ENCODE measurements at regions not wholly inside any gene's neighbourhood (a gene's known extent, or its start where the extent isn't known, plus 50 kb on each side); places are given as distances from the start of the nearest gene placed in this dataset.

GRCh38 chr10:60606343-60607080 is 171.8 kb upstream of the CDK1 start:
- H3K4me1 ChIP-seq (ENCODE audit: insufficient read depth, low read length, poor library complexity, severe bottlenecking): no peaks in the 10 kb centered on the region
- H2AFZ ChIP-seq (ENCODE audit: low read length): no peak overlapping the region
- H3K36me3 ChIP-seq (ENCODE audit: insufficient read depth, low read length): no peaks in the 10 kb centered on the region
- H3K79me2 ChIP-seq (ENCODE audit: insufficient read depth, low read length): no peaks in the 10 kb centered on the region
- no peak overlapping the region for H3K9ac ChIP-seq (ENCODE audit: low read depth, low read length, poor library complexity, severe bottlenecking)
- no peak overlapping the region for H3K4me2 ChIP-seq (ENCODE audit: low read depth, low read length, poor library complexity, severe bottlenecking)
- no peaks in the 10 kb centered on the region for H3K9me3 ChIP-seq (ENCODE audit: insufficient read depth, low read depth, low read length)
- no peaks in the 10 kb centered on the region for H3K27me3 ChIP-seq (ENCODE audit: insufficient read depth, low read length, poor library complexity, severe bottlenecking)
- no peaks in the 10 kb centered on the region for H3K9me2 ChIP-seq (replicated peaks; ENCODE audit: low read depth, low read length)
- H3F3A ChIP-seq (ENCODE audit: low read depth): no peaks in the 10 kb centered on the region
- no peaks in the 10 kb centered on the region for H4K20me1 ChIP-seq (ENCODE audit: insufficient read depth, low read length, poor library complexity, severe bottlenecking)
- H3K4me3 ChIP-seq (ENCODE audit: low read length, poor library complexity, severe bottlenecking): no peak overlapping the region
- TF ChIP-seq EZH2phosphoT487 (IDR thresholded peaks at IDR 0.05; ENCODE audit: borderline replicate concordance) (no peak), CTCF (conservative IDR thresholded peaks at IDR 0.05; ENCODE audit: low read length) (no peak)

- Histone ChIP-seq H3K9me3 (ENCODE audit: insufficient read depth, low read depth, low read length) (no peaks in the 10 kb centered on the region), H3K9ac (ENCODE audit: low read depth, low read length, poor library complexity, severe bottlenecking) (no peak overlapping the region), H4K20me1 (ENCODE audit: insufficient read depth, low read length, poor library complexity, severe bottlenecking) (no peaks in the 10 kb centered on the region), H3K27me3 (ENCODE audit: insufficient read depth, low read length, poor library complexity, severe bottlenecking) (no peaks in the 10 kb centered on the region), H3K4me2 (ENCODE audit: low read depth, low read length, poor library complexity, severe bottlenecking) (no peak overlapping the region), H2AFZ (ENCODE audit: low read length) (no peak overlapping the region), H3K9me2 (replicated peaks; ENCODE audit: low read depth, low read length) (no peaks in the 10 kb centered on the region), H3F3A (ENCODE audit: low read depth) (no peaks in the 10 kb centered on the region), H3K4me1 (ENCODE audit: insufficient read depth, low read length, poor library complexity, severe bottlenecking) (no peaks in the 10 kb centered on the region), H3K4me3 (ENCODE audit: low read length, poor library complexity, severe bottlenecking) (no peak overlapping the region), H3K36me3 (ENCODE audit: insufficient read depth, low read length) (no peaks in the 10 kb centered on the region), H3K79me2 (ENCODE audit: insufficient read depth, low read length) (no peaks in the 10 kb centered on the region)
- no peak for TF ChIP-seq CTCF (conservative IDR thresholded peaks at IDR 0.05; ENCODE audit: low read length)
- no peak for TF ChIP-seq EZH2phosphoT487 (IDR thresholded peaks at IDR 0.05; ENCODE audit: borderline replicate concordance)
These were observed 172.8 kb upstream of the CDK1 start for GRCh38 chr10:60605476-60605875.

GRCh38 chr10:60604342-60604741 is 173.9 kb upstream of the CDK1 start:
- no peaks in the 10 kb centered on the region for H3K36me3 ChIP-seq (ENCODE audit: insufficient read depth, low read length)
- no peaks in the 10 kb centered on the region for H3K79me2 ChIP-seq (ENCODE audit: insufficient read depth, low read length)
- no peaks in the 10 kb centered on the region for H3K9me3 ChIP-seq (ENCODE audit: insufficient read depth, low read depth, low read length)
- H3K4me2 ChIP-seq (ENCODE audit: low read depth, low read length, poor library complexity, severe bottlenecking): no peak overlapping the region
- TF ChIP-seq EZH2phosphoT487 (IDR thresholded peaks at IDR 0.05; ENCODE audit: borderline replicate concordance) (no peak), CTCF (conservative IDR thresholded peaks at IDR 0.05; ENCODE audit: low read length) (no peak)
- no peak overlapping the region for H3K9ac ChIP-seq (ENCODE audit: low read depth, low read length, poor library complexity, severe bottlenecking)
- no peaks in the 10 kb centered on the region for H3K4me1 ChIP-seq (ENCODE audit: insufficient read depth, low read length, poor library complexity, severe bottlenecking)
- no peaks in the 10 kb centered on the region for H3K27me3 ChIP-seq (ENCODE audit: insufficient read depth, low read length, poor library complexity, severe bottlenecking)
- no peaks in the 10 kb centered on the region for H4K20me1 ChIP-seq (ENCODE audit: insufficient read depth, low read length, poor library complexity, severe bottlenecking)
- H2AFZ ChIP-seq (ENCODE audit: low read length): no peak overlapping the region
- H3K9me2 ChIP-seq (replicated peaks; ENCODE audit: low read depth, low read length): no peaks in the 10 kb centered on the region
- no peaks in the 10 kb centered on the region for H3F3A ChIP-seq (ENCODE audit: low read depth)
- no peak overlapping the region for H3K4me3 ChIP-seq (ENCODE audit: low read length, poor library complexity, severe bottlenecking)
